Endodermal cell (in vitro differentiated cells): ENCODE measurements at regions not wholly inside any gene's neighbourhood (a gene's known extent, or its start where the extent isn't known, plus 50 kb on each side); places are given as distances from the start of the nearest gene placed in this dataset.

Source experiments
- DNase-seq: peaks from one replicate; pipeline ENCODE4 v3.0.0-alpha.2; 2017
- H3K27ac ChIP-seq: 2 replicates; pipeline ENCODE4 v1.5.1; 2013; ENCODE audit warnings: mild to moderate bottlenecking, low read depth, low read length, moderate library complexity
- H3K27me3 ChIP-seq: 2 replicates; pipeline ENCODE4 v1.6.1; 2013; ENCODE audit warnings: mild to moderate bottlenecking, low read length, moderate library complexity; ENCODE audit not compliant: insufficient read depth, control insufficient read depth, poor library complexity, severe bottlenecking
- H3K36me3 ChIP-seq: 2 replicates; pipeline ENCODE4 v1.7.0; 2013; ENCODE audit warnings: mild to moderate bottlenecking, low read length, moderate library complexity; ENCODE audit not compliant: control insufficient read depth, insufficient read depth
- H3K4me1 ChIP-seq: one replicate; pipeline ENCODE4 v1.7.0; 2013; ENCODE audit warnings: low read length; ENCODE audit not compliant: control insufficient read depth, insufficient read depth
- H3K4me3 ChIP-seq: 2 replicates; pipeline ENCODE4 v1.5.1; 2013; ENCODE audit warnings: mild to moderate bottlenecking, low read length, moderate library complexity
- H3K9ac ChIP-seq: 2 replicates; pipeline ENCODE4 v1.6.1; 2013; ENCODE audit warnings: mild to moderate bottlenecking, low read length, moderate library complexity; ENCODE audit not compliant: poor library complexity, severe bottlenecking; ENCODE audit errors: extremely low read depth
- H3K9me3 ChIP-seq: 2 replicates; pipeline ENCODE4 v1.6.1; 2013; ENCODE audit warnings: mild to moderate bottlenecking, low read length, moderate library complexity; ENCODE audit not compliant: control insufficient read depth
- H3K27ac Mint-ChIP-seq: 2 replicates; pipeline ENCODE4 v1.8.0; 2020; ENCODE audit warnings: mixed read lengths
- H3K27me3 Mint-ChIP-seq: 2 replicates; pipeline ENCODE4 v1.8.0; 2021; ENCODE audit warnings: mild to moderate bottlenecking, mixed read lengths; ENCODE audit not compliant: insufficient read depth
- H3K36me3 Mint-ChIP-seq: 2 replicates; pipeline ENCODE4 v1.8.0; 2020; ENCODE audit warnings: low read depth, mixed read lengths
- H3K4me1 Mint-ChIP-seq: 2 replicates; pipeline ENCODE4 v1.8.0; 2020; ENCODE audit warnings: mixed read lengths
- H3K4me3 Mint-ChIP-seq: 2 replicates; pipeline ENCODE4 v1.8.0; 2020; ENCODE audit warnings: mild to moderate bottlenecking, moderate library complexity, mixed read lengths
- H3K9me3 Mint-ChIP-seq: 2 replicates; pipeline ENCODE4 v1.8.0; 2020; ENCODE audit warnings: mild to moderate bottlenecking, mixed read lengths
- CTCF ChIP-seq: fragments of 200-600 bp; sonication (generic); conservative IDR thresholded peaks from 2 replicates; pipeline ENCODE4 v1.5.0; 2021; ENCODE audit warnings: antibody characterized with exemption, mild to moderate bottlenecking
- WGBS, 2 experiments: methylation state at CpG; one replicate each; pipeline versions ENCODE4 v1.1.5 to v1.1.7; 2013; ENCODE audit warnings: missing lambda C conversion rate in 2 of 2, mixed read lengths in 1 of 2; ENCODE audit not compliant: insufficient coverage in 1 of 2, insufficient read length in 1 of 2; 5-methylcytosine and 5-hydroxymethylcytosine counted together

- DNase-seq = no peak
- Histone ChIP-seq H3K27me3 (no peaks in the 10 kb centered on the region), H3K36me3 (no peaks in the 10 kb centered on the region), H3K4me3 (no peak overlapping the region), H3K4me1 (no peaks in the 10 kb centered on the region), H3K27ac (no peak overlapping the region), H3K9me3 (no peaks in the 10 kb centered on the region), H3K9ac (no peak overlapping the region)
- WGBS, 2 experiments = 90 to 95% methylated on average over 2 of the region's 3 CpGs
- Mint-ChIP-seq H3K4me1 (no peaks in the 10 kb centered on the region), H3K36me3 (no peaks in the 10 kb centered on the region), H3K27ac (no peak overlapping the region), H3K4me3 (no peak overlapping the region), H3K27me3 (no peaks in the 10 kb centered on the region), H3K9me3 (no peaks in the 10 kb centered on the region)
- no peak for TF ChIP-seq CTCF
These were observed 496.4 kb downstream of the CMPK2 start for GRCh38 chr2:6369266-6369665.

- Histone ChIP-seq H3K9ac (no peak overlapping the region), H3K27ac (no peak overlapping the region), H3K27me3 (no peaks in the 10 kb centered on the region), H3K9me3 (no peaks in the 10 kb centered on the region), H3K36me3 (no peaks in the 10 kb centered on the region), H3K4me1 (no peaks in the 10 kb centered on the region), H3K4me3 (no peak overlapping the region)
- H3K4me1 Mint-ChIP-seq = no peaks in the 10 kb centered on the region
- H3K9me3 Mint-ChIP-seq = no peaks in the 10 kb centered on the region
- DNase-seq = no peak
- no peak for TF ChIP-seq CTCF
- H3K4me3 Mint-ChIP-seq = no peak overlapping the region
- 96 to 97% methylated on average over 7 of the region's 7 CpGs for WGBS, 2 experiments
- no peaks in the 10 kb centered on the region for H3K36me3 Mint-ChIP-seq
- H3K27me3 Mint-ChIP-seq = no peaks in the 10 kb centered on the region
- H3K27ac Mint-ChIP-seq = no peak overlapping the region
These were observed 494.8 kb downstream of the CMPK2 start for GRCh38 chr2:6370753-6371551.

GRCh38 chr2:6372317-6372901 is 493.3 kb downstream of the CMPK2 start:
- no peaks in the 10 kb centered on the region for H3K9me3 ChIP-seq
- H3K27me3 ChIP-seq = no peaks in the 10 kb centered on the region
- no peaks in the 10 kb centered on the region for H3K4me1 ChIP-seq
- no peak for TF ChIP-seq CTCF
- Mint-ChIP-seq H3K4me3 (no peak overlapping the region), H3K27me3 (no peaks in the 10 kb centered on the region), H3K36me3 (no peaks in the 10 kb centered on the region), H3K9me3 (no peaks in the 10 kb centered on the region), H3K27ac (no peak overlapping the region), H3K4me1 (no peaks in the 10 kb centered on the region)
- 70 to 93% methylated on average over 3 of the region's 3 CpGs for WGBS, 2 experiments
- no peak overlapping the region for H3K9ac ChIP-seq
- H3K36me3 ChIP-seq = no peaks in the 10 kb centered on the region
- H3K4me3 ChIP-seq = no peak overlapping the region
- no peak overlapping the region for H3K27ac ChIP-seq
- DNase-seq = no peak
